Right cardiac atrium (tissue), 5 donors: ENCODE measurements at regions not wholly inside any gene's neighbourhood (a gene's known extent, or its start where the extent isn't known, plus 50 kb on each side); places are given as distances from the start of the nearest gene placed in this dataset.
"Not testable (repeated sequence)": the region's sequence is repeated elsewhere in the genome, so short reads cannot be mapped to it uniquely, and the experiment has no call there.

Experiments used
- ATAC-seq, 2 donors: fragments of 200-7000 bp; cut with Tn5 transposase; one replicate each; pipeline versions ENCODE4 v1.8.0 to v1.9.1; 2020; ENCODE audit warnings: moderate library complexity in 2 of 2, mild to moderate bottlenecking in 1 of 2
- DNase-seq, 3 donors: peaks; one replicate each; pipeline ENCODE4 v3.0.0-alpha.2; 2020
- H3K27ac ChIP-seq: one replicate; pipeline ENCODE4 v1.5.1; 2013; ENCODE audit warnings: mild to moderate bottlenecking, low read length, control low read depth, moderate library complexity
- H3K27me3 ChIP-seq: one replicate; pipeline ENCODE4 v1.6.1; 2013; ENCODE audit not compliant: control insufficient read depth, insufficient read depth
- H3K4me1 ChIP-seq: one replicate; pipeline ENCODE4 v1.6.1; 2013; ENCODE audit warnings: low read length; ENCODE audit not compliant: control insufficient read depth, insufficient read depth
- H3K4me3 ChIP-seq: one replicate; pipeline ENCODE4 v1.5.1; 2013; ENCODE audit warnings: low read length, control low read depth
- H3K9me3 ChIP-seq: one replicate; pipeline ENCODE4 v1.6.1; 2013; ENCODE audit warnings: low read length; ENCODE audit not compliant: control insufficient read depth
- WGBS: extraction: QIAGEN DNeasy Blood & Tissue Kit; methylation state at CpG from one replicate; pipeline ENCODE4 v1.1.7; 2013; 5-methylcytosine and 5-hydroxymethylcytosine counted together
- intact Hi-C, 4 donors: fragments of 100-400 bp; cut with DNase I; formaldehyde crosslinking; loops; one replicate each; pipeline versions ENCODE4 v1.11.0 to v1.14.0; 2022 to 2023
- donor health status: healthy with polysubstance abuse.
- donor health status: DM: no; HTN: yes; CAD: no.
- donor health status: DM: no; HTN: no; CAD: no.
- donor health status: DM: no; HTN: yes; CAD: no; lungs with severe emphysema.
- donor health status: DM: yes; HTN: yes; CAD: no.

DNA sequence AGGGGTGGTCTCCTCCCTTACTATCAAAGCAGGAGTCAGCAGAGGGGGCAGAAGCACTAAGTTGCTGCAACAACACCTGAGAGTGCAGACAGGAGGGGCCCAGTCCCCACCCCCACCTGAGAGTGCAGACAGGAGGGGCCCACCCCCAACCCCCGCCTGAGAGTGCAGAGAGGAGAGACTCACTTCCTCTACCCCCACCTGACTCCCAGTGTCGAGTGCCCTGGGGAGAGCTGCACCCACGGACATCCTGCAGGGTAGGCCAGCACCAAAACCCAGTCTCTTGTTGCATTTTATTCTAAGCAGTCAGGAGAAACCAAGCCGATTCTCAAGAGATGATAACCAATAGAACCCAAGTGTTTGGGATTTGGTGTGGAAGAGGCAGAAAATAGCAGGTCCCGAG, 78.4 kb downstream of the NAPG start:
- H3K27ac ChIP-seq, result no peak overlapping the region
- H3K27me3 ChIP-seq, result no peaks in the 10 kb centered on the region
- WGBS, result 83% methylated on average over 5 of the region's 5 CpGs
- intact Hi-C loops, result no loop called here
- no peak overlapping the region for H3K4me3 ChIP-seq
- DNase-seq (no peak), ATAC-seq (no peak)
- no peaks in the 10 kb centered on the region for H3K4me1 ChIP-seq
- H3K9me3 ChIP-seq, result no peaks in the 10 kb centered on the region

- H3K27ac ChIP-seq, H3K27me3 ChIP-seq, DNase-seq, H3K9me3 ChIP-seq, H3K4me3 ChIP-seq, H3K4me1 ChIP-seq, intact Hi-C loops: not testable (repeated sequence)
- 44% methylated on average over 5 of the region's 5 CpGs for WGBS
- peak in 1 of 2 donors; percentile 26 for ATAC-seq
These were observed 81.1 kb downstream of the NAPG start for GRCh38 chr18:10606881-10607280.

GRCh38 chr18:10607332-10608248, 81.8 kb downstream of the NAPG start:
- ATAC-seq, intact Hi-C loops, H3K27me3 ChIP-seq, H3K9me3 ChIP-seq, H3K4me3 ChIP-seq, H3K27ac ChIP-seq, H3K4me1 ChIP-seq, DNase-seq: not testable (repeated sequence)
- 55% methylated on average over 28 of the region's 38 CpGs for WGBS

- ATAC-seq, H3K4me1 ChIP-seq, H3K27ac ChIP-seq, DNase-seq, H3K27me3 ChIP-seq, H3K9me3 ChIP-seq, intact Hi-C loops, H3K4me3 ChIP-seq: not testable (repeated sequence)
- WGBS, result 58% methylated on average over 3 of the region's 3 CpGs
These were observed 82.6 kb downstream of the NAPG start for GRCh38 chr18:10608450-10608849.

DNA sequence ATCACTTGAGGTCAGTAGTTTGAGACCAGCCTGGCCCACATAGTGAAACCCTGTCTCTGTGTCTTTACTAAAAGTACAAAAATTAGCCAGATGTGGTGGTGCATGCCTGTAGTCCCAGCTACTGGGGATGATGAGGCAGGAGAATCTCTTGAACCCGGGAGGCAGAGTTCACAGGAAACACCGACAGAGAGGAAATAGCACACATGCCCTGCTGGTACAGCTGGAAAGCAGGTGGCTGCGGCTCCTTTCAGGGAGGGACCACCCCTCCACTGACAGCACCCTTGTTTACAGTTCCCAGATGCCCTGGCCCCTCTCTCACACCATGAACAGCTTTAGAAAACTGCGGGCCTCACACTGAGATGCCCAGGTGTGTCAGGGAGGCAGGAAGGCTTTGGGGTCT, 83.2 kb downstream of the NAPG start:
- H3K9me3 ChIP-seq, intact Hi-C loops, ATAC-seq, H3K27ac ChIP-seq, DNase-seq, H3K27me3 ChIP-seq, H3K4me3 ChIP-seq, H3K4me1 ChIP-seq: not testable (repeated sequence)
- 80% methylated on average over 4 of the region's 4 CpGs for WGBS

- WGBS, result 62% methylated on average over 1 of the region's 2 CpGs
- H3K4me1 ChIP-seq, DNase-seq, H3K27me3 ChIP-seq, H3K9me3 ChIP-seq, ATAC-seq, H3K4me3 ChIP-seq, intact Hi-C loops, H3K27ac ChIP-seq: not testable (repeated sequence)
These were observed 87.4 kb downstream of the NAPG start for GRCh38 chr18:10613226-10613625.

- intact Hi-C loops, H3K27me3 ChIP-seq, H3K27ac ChIP-seq, H3K4me3 ChIP-seq, DNase-seq, H3K9me3 ChIP-seq, H3K4me1 ChIP-seq, ATAC-seq: not testable (repeated sequence)
- WGBS, result 71% methylated on average over 4 of the region's 4 CpGs
These were observed 90.9 kb downstream of the NAPG start for GRCh38 chr18:10616714-10617113.

DNA sequence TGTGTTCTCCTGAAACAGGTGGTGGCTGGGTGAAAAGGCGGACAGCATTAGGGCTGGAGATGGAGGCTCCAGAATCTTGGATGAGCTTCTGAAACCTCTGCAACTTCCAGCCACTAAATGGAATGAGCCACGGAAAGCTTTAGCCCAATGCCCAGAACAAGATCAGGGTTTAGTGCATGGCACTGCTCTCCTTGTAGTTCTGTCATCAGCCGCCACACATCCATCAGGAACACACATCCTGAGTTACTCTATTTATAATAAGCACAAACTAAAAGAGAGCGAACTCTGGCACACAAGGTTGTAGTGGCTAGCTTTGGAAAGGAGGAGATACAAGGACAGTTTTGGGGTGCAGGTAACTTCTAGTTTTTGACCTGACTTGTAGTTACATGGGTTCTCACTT, 93.0 kb downstream of the NAPG start:
- H3K9me3 ChIP-seq, H3K4me3 ChIP-seq, DNase-seq, H3K4me1 ChIP-seq, intact Hi-C loops, H3K27me3 ChIP-seq, H3K27ac ChIP-seq: not testable (repeated sequence)
- WGBS, result 68% methylated on average over 2 of the region's 4 CpGs
- ATAC-seq, result peak; percentile 36 to 68

- WGBS, result 91% methylated on average over 2 of the region's 2 CpGs
- H3K9me3 ChIP-seq, intact Hi-C loops, H3K4me3 ChIP-seq, H3K27ac ChIP-seq, DNase-seq, H3K27me3 ChIP-seq, H3K4me1 ChIP-seq, ATAC-seq: not testable (repeated sequence)
These were observed 93.5 kb downstream of the NAPG start for GRCh38 chr18:10619280-10619679.

DNA sequence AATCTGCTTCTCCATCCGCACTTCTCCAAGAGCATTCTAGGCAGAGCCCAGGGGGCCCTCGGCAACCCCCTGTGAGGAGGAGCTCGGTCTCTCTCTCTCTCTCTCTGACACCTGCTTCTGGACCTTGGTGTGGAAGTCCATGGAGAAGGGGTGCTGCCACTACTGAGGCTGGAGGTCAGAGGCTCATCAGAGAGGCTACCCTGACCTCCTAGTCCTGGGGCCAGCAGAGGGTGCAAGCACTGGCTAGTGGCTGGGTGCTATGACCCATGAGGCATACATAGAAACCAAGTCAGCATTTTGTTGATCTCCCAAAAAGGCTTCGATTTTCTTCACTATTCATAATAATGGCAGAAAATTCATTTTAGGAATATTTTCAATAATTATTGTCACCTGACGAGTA, 94.0 kb downstream of the NAPG start:
- DNase-seq, H3K27me3 ChIP-seq, ATAC-seq, H3K4me1 ChIP-seq, H3K4me3 ChIP-seq, H3K9me3 ChIP-seq, intact Hi-C loops, H3K27ac ChIP-seq: not testable (repeated sequence)
- 92% methylated on average over 5 of the region's 5 CpGs for WGBS
